HUDEP-2 (cell line): ENCODE measurements at regions not wholly inside any gene's neighbourhood (a gene's known extent, or its start where the extent isn't known, plus 50 kb on each side); places are given as distances from the start of the nearest gene placed in this dataset.

ENCODE experiments used
- DNase-seq, 76 experiments: peaks; one replicate each; lab custom pipeline; 2025; ENCODE audit not compliant: unreplicated experiment in 76 of 76; lab: John Stamatoyannopoulos, UW

GRCh38 chr10:78752708-78753107, 316.1 kb upstream of the ZMIZ1 start:
- no peak for DNase-seq

GRCh38 chr10:78754269-78755062, 314.3 kb upstream of the ZMIZ1 start:
- no peak for DNase-seq

- no peak for DNase-seq
These were observed 313.6 kb upstream of the ZMIZ1 start for GRCh38 chr10:78755063-78755701.

GRCh38 chr10:78755877-78756455, 312.8 kb upstream of the ZMIZ1 start:
- DNase-seq, result no peak

GRCh38 chr10:78756604-78757343, 312.0 kb upstream of the ZMIZ1 start:
- no peak for DNase-seq

- DNase-seq, result no peak
These were observed 311.3 kb upstream of the ZMIZ1 start for GRCh38 chr10:78757344-78757925.

- no peak for DNase-seq
These were observed 310.6 kb upstream of the ZMIZ1 start for GRCh38 chr10:78758176-78758575.

GRCh38 chr10:78759456-78760120, 309.2 kb upstream of the ZMIZ1 start:
- no peak for DNase-seq

- no peak for DNase-seq
These were observed 308.1 kb upstream of the ZMIZ1 start for GRCh38 chr10:78760463-78761310.

GRCh38 chr10:78761311-78761781, 307.4 kb upstream of the ZMIZ1 start:
- no peak for DNase-seq

- DNase-seq, result no peak
These were observed 306.6 kb upstream of the ZMIZ1 start for GRCh38 chr10:78762086-78762630.

- DNase-seq, result no peak
These were observed 305.5 kb upstream of the ZMIZ1 start for GRCh38 chr10:78763234-78763633.

- DNase-seq, result no peak
These were observed 304.9 kb upstream of the ZMIZ1 start for GRCh38 chr10:78763651-78764395.

- DNase-seq, result no peak
These were observed 304.3 kb upstream of the ZMIZ1 start for GRCh38 chr10:78764436-78764835.

- DNase-seq, result no peak
These were observed 303.8 kb upstream of the ZMIZ1 start for GRCh38 chr10:78764846-78765430.

- no peak for DNase-seq
These were observed 302.9 kb upstream of the ZMIZ1 start for GRCh38 chr10:78765726-78766335.

GRCh38 chr10:78766603-78767002, 302.2 kb upstream of the ZMIZ1 start:
- DNase-seq, result no peak
